ENCODE measurements at regions not wholly inside any gene's neighbourhood (a gene's known extent, or its start where the extent isn't known, plus 50 kb on each side); places are given as distances from the start of the nearest gene placed in this dataset.

DNA sequence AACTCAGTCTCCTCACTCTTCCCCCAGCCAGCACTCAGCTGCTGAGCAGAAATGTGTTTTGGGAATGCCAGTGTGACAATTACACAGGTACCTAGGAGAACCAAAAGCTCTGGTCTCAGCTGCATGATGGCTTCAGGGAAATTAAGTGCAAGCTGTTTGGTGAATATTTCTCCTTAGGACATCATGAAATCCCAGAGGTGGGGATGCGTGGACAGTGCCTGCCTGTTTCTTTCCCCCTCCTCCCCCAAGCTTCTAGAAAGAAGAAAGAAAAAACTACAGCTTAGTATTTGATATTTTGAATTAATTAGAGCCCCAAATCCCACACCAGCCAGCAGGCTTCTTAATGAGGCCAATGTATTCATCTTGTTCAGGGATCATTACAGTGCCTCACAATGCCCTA lies 243.0 kb downstream of the IDS start:
- H3K4me3 ChIP-seq (ENCODE audit: low read length in 2 of 2), result no peak overlapping the region
- H2BK5ac ChIP-seq (ENCODE audit: low read length), result no peak overlapping the region
- H3K9ac ChIP-seq (ENCODE audit: low read depth, low read length, poor library complexity), result no peak overlapping the region
- no peak overlapping the region for H3K14ac ChIP-seq (ENCODE audit: low read length)
- no peak for DNase-seq (ENCODE audit: low spot score)
- no peak overlapping the region for H2BK120ac ChIP-seq (ENCODE audit: low read depth, low read length)
- H3K9me3 ChIP-seq (replicated peaks in 1 of 2; ENCODE audit: control insufficient read depth in 2 of 2, insufficient read depth in 1 of 2, low read depth in 1 of 2, low read length in 2 of 2), result no peaks in the 10 kb centered on the region
- no peaks in the 10 kb centered on the region for H3K36me3 ChIP-seq (replicated peaks in 1 of 2; ENCODE audit: control insufficient read depth in 2 of 2, insufficient read depth in 2 of 2, low read length in 2 of 2)
- H4K91ac ChIP-seq (ENCODE audit: low read depth, low read length, poor library complexity), result no peak overlapping the region
- no peaks in the 10 kb centered on the region for H3K79me1 ChIP-seq (ENCODE audit: low read depth, low read length)
- no peak overlapping the region for H4K8ac ChIP-seq (ENCODE audit: low read depth, low read length)
- H3K27ac ChIP-seq (replicated peaks; ENCODE audit: low read length), result no peak overlapping the region
- H3K18ac ChIP-seq (ENCODE audit: low read length), result no peak overlapping the region
- no peak overlapping the region for H3K23ac ChIP-seq (ENCODE audit: low read depth, low read length, poor library complexity)
- H2BK15ac ChIP-seq (ENCODE audit: low read length), result no peak overlapping the region
- H3K4ac ChIP-seq (ENCODE audit: low read length), result no peak overlapping the region
- no peaks in the 10 kb centered on the region for H3K4me1 ChIP-seq (ENCODE audit: control insufficient read depth in 2 of 2, insufficient read depth in 1 of 2, low read depth in 1 of 2, low read length in 2 of 2)
- H2AFZ ChIP-seq (ENCODE audit: low read length), result no peak overlapping the region
- H3K27me3 ChIP-seq (ENCODE audit: control insufficient read depth in 3 of 3, insufficient read depth in 3 of 3, low read depth in 1 of 3, low read length in 3 of 3), result no peaks in the 10 kb centered on the region
- no peak overlapping the region for H2BK12ac ChIP-seq (ENCODE audit: low read length)
- no CpG with 5 or more reads among the region's 1 CpG for WGBS, 2 donors (ENCODE audit: extremely low coverage in 2 of 2, insufficient read length in 2 of 2, insufficient replicate concordance in 1 of 2)
- H2AK5ac ChIP-seq (ENCODE audit: low read depth, low read length), result no peak overlapping the region
- no peak overlapping the region for H3K4me2 ChIP-seq (ENCODE audit: insufficient read depth, low read length, poor library complexity, severe bottlenecking)

DNA sequence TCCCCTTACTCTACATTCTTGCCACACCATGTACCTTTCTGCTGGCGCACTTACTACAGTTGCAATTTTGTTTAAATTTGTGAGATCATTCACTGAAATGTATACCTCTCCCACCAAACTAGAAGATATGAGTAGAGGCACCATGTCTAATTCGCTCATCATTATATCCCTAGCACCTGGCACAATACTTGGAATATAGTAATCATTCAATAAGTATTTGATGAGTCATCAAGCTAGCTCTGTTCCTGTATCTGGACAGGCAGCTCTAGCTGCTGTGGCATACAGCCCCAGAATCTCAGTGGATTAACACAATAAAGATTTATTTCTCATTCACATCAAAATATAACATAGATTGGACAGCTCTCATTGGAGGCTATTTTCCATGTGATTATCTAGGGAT lies 245.9 kb downstream of the IDS start:
- no peak overlapping the region for H3K18ac ChIP-seq (ENCODE audit: low read length)
- no CpG with 5 or more reads among the region's 2 CpGs for WGBS, 2 donors (ENCODE audit: extremely low coverage in 2 of 2, insufficient read length in 2 of 2, insufficient replicate concordance in 1 of 2)
- no peak overlapping the region for H3K9ac ChIP-seq (ENCODE audit: low read depth, low read length, poor library complexity)
- H2BK5ac ChIP-seq (ENCODE audit: low read length), result no peak overlapping the region
- H2AFZ ChIP-seq (ENCODE audit: low read length), result no peak overlapping the region
- H3K4me3 ChIP-seq (ENCODE audit: low read length in 2 of 2), result no peak overlapping the region
- no peaks in the 10 kb centered on the region for H3K79me1 ChIP-seq (ENCODE audit: low read depth, low read length)
- no peaks in the 10 kb centered on the region for H3K9me3 ChIP-seq (replicated peaks in 1 of 2; ENCODE audit: control insufficient read depth in 2 of 2, insufficient read depth in 1 of 2, low read depth in 1 of 2, low read length in 2 of 2)
- H3K4ac ChIP-seq (ENCODE audit: low read length), result no peak overlapping the region
- no peak overlapping the region for H2BK15ac ChIP-seq (ENCODE audit: low read length)
- no peak overlapping the region for H3K4me2 ChIP-seq (ENCODE audit: insufficient read depth, low read length, poor library complexity, severe bottlenecking)
- DNase-seq (ENCODE audit: low spot score), result no peak
- no peak overlapping the region for H3K23ac ChIP-seq (ENCODE audit: low read depth, low read length, poor library complexity)
- H3K36me3 ChIP-seq (replicated peaks in 1 of 2; ENCODE audit: control insufficient read depth in 2 of 2, insufficient read depth in 2 of 2, low read length in 2 of 2), result no peaks in the 10 kb centered on the region
- H2BK12ac ChIP-seq (ENCODE audit: low read length), result no peak overlapping the region
- no peaks in the 10 kb centered on the region for H3K4me1 ChIP-seq (ENCODE audit: control insufficient read depth in 2 of 2, insufficient read depth in 1 of 2, low read depth in 1 of 2, low read length in 2 of 2)
- H3K27me3 ChIP-seq (ENCODE audit: control insufficient read depth in 3 of 3, insufficient read depth in 3 of 3, low read depth in 1 of 3, low read length in 3 of 3), result no peaks in the 10 kb centered on the region
- no peak overlapping the region for H2AK5ac ChIP-seq (ENCODE audit: low read depth, low read length)
- H4K91ac ChIP-seq (ENCODE audit: low read depth, low read length, poor library complexity), result no peak overlapping the region
- no peak overlapping the region for H2BK120ac ChIP-seq (ENCODE audit: low read depth, low read length)
- no peak overlapping the region for H3K14ac ChIP-seq (ENCODE audit: low read length)
- no peak overlapping the region for H3K27ac ChIP-seq (replicated peaks; ENCODE audit: low read length)
- no peak overlapping the region for H4K8ac ChIP-seq (ENCODE audit: low read depth, low read length)

DNA sequence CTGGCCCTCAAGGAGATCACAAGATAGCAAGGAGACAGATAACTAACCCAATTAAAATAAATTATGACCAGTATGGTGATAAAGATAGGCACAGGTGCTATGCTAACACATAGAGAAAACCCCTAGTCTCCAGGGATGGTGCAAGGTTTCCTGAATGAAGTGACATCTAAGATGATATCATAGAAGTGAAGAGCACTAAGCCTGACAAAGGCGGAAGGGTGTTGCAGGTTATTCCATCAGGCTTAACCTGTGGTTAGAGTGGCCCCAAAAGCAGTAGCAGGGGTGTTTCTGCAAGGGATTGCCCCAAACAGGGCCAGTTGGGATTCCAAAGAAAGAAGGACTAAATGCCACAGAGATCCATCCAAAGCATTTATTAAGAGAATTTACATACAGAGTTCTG lies 249.2 kb downstream of the IDS start:
- Histone ChIP-seq H3K9ac (ENCODE audit: low read depth, low read length, poor library complexity) (no peak overlapping the region), H2AK5ac (ENCODE audit: low read depth, low read length) (no peak overlapping the region), H3K18ac (ENCODE audit: low read length) (no peak overlapping the region), H2AFZ (ENCODE audit: low read length) (no peak overlapping the region), H2BK5ac (ENCODE audit: low read length) (no peak overlapping the region), H2BK15ac (ENCODE audit: low read length) (no peak overlapping the region), H3K27me3 (ENCODE audit: control insufficient read depth in 3 of 3, insufficient read depth in 3 of 3, low read depth in 1 of 3, low read length in 3 of 3) (no peaks in the 10 kb centered on the region), H2BK12ac (ENCODE audit: low read length) (no peak overlapping the region), H3K79me1 (ENCODE audit: low read depth, low read length) (no peaks in the 10 kb centered on the region), H3K4ac (ENCODE audit: low read length) (no peak overlapping the region), H3K14ac (ENCODE audit: low read length) (no peak overlapping the region), H3K23ac (ENCODE audit: low read depth, low read length, poor library complexity) (no peak overlapping the region), H4K8ac (ENCODE audit: low read depth, low read length) (no peak overlapping the region), H3K4me1 (ENCODE audit: control insufficient read depth in 2 of 2, insufficient read depth in 1 of 2, low read depth in 1 of 2, low read length in 2 of 2) (no peaks in the 10 kb centered on the region), H3K4me3 (ENCODE audit: low read length in 2 of 2) (no peak overlapping the region), H3K36me3 (replicated peaks in 1 of 2; ENCODE audit: control insufficient read depth in 2 of 2, insufficient read depth in 2 of 2, low read length in 2 of 2) (no peaks in the 10 kb centered on the region), H3K9me3 (replicated peaks in 1 of 2; ENCODE audit: control insufficient read depth in 2 of 2, insufficient read depth in 1 of 2, low read depth in 1 of 2, low read length in 2 of 2) (no peaks in the 10 kb centered on the region), H2BK120ac (ENCODE audit: low read depth, low read length) (no peak overlapping the region), H4K91ac (ENCODE audit: low read depth, low read length, poor library complexity) (no peak overlapping the region), H3K27ac (replicated peaks; ENCODE audit: low read length) (no peak overlapping the region), H3K4me2 (ENCODE audit: insufficient read depth, low read length, poor library complexity, severe bottlenecking) (no peak overlapping the region)
- no CpG with 5 or more reads among the region's 1 CpG for WGBS, 2 donors (ENCODE audit: extremely low coverage in 2 of 2, insufficient read length in 2 of 2, insufficient replicate concordance in 1 of 2)
- DNase-seq (ENCODE audit: low spot score), result no peak

DNA sequence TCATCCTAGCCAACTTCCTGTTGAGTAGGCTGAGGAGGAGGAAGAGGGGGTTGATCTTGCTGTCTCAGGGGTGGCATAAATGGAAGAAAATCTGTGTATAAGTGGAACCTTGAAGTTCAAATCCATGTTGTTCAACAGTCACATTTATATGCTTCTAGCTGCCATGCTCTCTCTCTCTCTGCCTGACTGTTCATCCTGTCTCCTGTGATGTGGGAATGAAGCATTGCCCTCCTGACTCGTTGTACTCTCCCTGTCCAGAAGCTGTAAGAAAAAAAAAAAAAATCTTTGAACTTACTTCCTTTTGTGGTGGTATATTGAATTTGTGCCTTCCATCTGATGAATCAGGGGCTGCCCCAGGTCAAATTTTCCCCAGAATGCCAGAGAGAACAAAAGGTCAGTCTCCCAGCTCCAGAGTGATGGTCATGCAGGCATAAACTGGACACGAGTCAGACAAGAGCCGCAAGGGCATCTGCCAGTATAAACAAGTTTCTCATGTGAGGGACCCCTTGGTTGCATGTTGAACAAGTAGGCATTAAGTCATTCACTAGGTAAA lies 257.0 kb downstream of the IDS start:
- Histone ChIP-seq H4K91ac (ENCODE audit: low read depth, low read length, poor library complexity) (no peak overlapping the region), H3K79me1 (ENCODE audit: low read depth, low read length) (no peaks in the 10 kb centered on the region), H2AK5ac (ENCODE audit: low read depth, low read length) (no peak overlapping the region), H3K36me3 (replicated peaks in 1 of 2; ENCODE audit: control insufficient read depth in 2 of 2, insufficient read depth in 2 of 2, low read length in 2 of 2) (no peaks in the 10 kb centered on the region), H4K8ac (ENCODE audit: low read depth, low read length) (no peak overlapping the region), H3K18ac (ENCODE audit: low read length) (no peak overlapping the region), H2BK120ac (ENCODE audit: low read depth, low read length) (no peak overlapping the region), H3K9me3 (replicated peaks in 1 of 2; ENCODE audit: control insufficient read depth in 2 of 2, insufficient read depth in 1 of 2, low read depth in 1 of 2, low read length in 2 of 2) (no peaks in the 10 kb centered on the region), H3K4me2 (ENCODE audit: insufficient read depth, low read length, poor library complexity, severe bottlenecking) (no peak overlapping the region), H2BK12ac (ENCODE audit: low read length) (no peak overlapping the region), H3K23ac (ENCODE audit: low read depth, low read length, poor library complexity) (no peak overlapping the region), H3K9ac (ENCODE audit: low read depth, low read length, poor library complexity) (no peak overlapping the region), H2BK15ac (ENCODE audit: low read length) (no peak overlapping the region), H3K27me3 (ENCODE audit: control insufficient read depth in 3 of 3, insufficient read depth in 3 of 3, low read depth in 1 of 3, low read length in 3 of 3) (no peaks in the 10 kb centered on the region), H3K27ac (replicated peaks; ENCODE audit: low read length) (no peak overlapping the region), H2BK5ac (ENCODE audit: low read length) (no peak overlapping the region), H3K4me1 (ENCODE audit: control insufficient read depth in 2 of 2, insufficient read depth in 1 of 2, low read depth in 1 of 2, low read length in 2 of 2) (no peaks in the 10 kb centered on the region), H3K4me3 (ENCODE audit: low read length in 2 of 2) (no peak overlapping the region), H3K4ac (ENCODE audit: low read length) (no peak overlapping the region), H2AFZ (ENCODE audit: low read length) (no peak overlapping the region), H3K14ac (ENCODE audit: low read length) (no peak overlapping the region)
- no peak for DNase-seq (ENCODE audit: low spot score)
- no CpG with 5 or more reads among the region's 3 CpGs for WGBS, 2 donors (ENCODE audit: extremely low coverage in 2 of 2, insufficient read length in 2 of 2, insufficient replicate concordance in 1 of 2)

All from neuronal stem cell (in vitro differentiated cells).